ENCODE measurements at regions not wholly inside any gene's neighbourhood (a gene's known extent, or its start where the extent isn't known, plus 50 kb on each side); places are given as distances from the start of the nearest gene placed in this dataset.
A peak's percentile ranks its signal among the peaks of the same experiment; 100 is the strongest.

- DNase-seq (ENCODE audit: low read depth), result no peak
These were observed 94.1 kb upstream of the ATP1B1 start for GRCh38 chr1:169012416-169012815.

GRCh38 chr1:169013821-169014220, 92.7 kb upstream of the ATP1B1 start:
- DNase-seq (ENCODE audit: low read depth), result no peak

DNA sequence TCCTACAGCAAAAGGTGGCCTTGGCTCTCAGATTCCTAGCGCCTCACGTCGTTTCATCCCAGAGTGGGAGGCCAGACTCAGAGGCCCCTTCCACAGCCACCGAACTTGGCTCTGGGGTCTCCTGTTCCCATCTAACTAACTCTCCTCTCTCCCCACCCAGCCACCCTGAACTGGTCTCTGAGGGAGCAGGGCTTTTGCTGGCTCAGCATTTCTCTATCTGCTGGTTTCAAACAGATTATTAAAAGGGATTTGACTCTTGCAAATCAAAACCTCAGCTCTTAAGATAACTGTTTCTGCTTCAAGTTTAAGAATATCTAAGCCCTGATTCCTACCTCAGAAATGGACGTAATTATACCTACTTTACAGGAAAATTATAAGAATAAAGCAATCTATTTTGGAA, 91.0 kb upstream of the ATP1B1 start:
- DNase-seq (ENCODE audit: low read depth), result no peak

DNA sequence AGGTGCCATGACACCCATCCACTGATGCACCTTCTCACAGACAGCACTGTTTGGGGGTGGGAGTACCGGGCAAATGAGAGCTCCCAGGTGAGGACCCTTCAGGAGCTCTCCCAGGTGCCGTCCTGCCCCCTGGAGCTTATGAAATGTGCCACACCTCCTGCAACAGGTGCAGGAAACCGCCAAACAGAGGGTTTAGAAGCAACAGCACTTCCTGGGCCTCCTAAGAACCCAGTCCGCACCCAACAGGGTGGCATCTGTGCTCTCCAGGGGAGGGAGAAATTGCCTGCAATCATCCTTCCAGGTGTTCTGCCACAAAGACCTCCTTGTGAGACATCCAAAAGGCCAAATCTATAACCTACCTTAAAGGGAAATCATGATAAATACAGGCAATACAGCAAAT, 87.7 kb upstream of the ATP1B1 start:
- no peak for DNase-seq (ENCODE audit: low read depth)

- DNase-seq (ENCODE audit: low read depth), result no peak
These were observed 87.0 kb upstream of the ATP1B1 start for GRCh38 chr1:169019419-169020058.

GRCh38 chr1:169020684-169021083, 85.8 kb upstream of the ATP1B1 start:
- DNase-seq (ENCODE audit: low read depth), result no peak

- DNase-seq (ENCODE audit: low read depth), result no peak
These were observed 83.8 kb upstream of the ATP1B1 start for GRCh38 chr1:169022648-169023047.

DNA sequence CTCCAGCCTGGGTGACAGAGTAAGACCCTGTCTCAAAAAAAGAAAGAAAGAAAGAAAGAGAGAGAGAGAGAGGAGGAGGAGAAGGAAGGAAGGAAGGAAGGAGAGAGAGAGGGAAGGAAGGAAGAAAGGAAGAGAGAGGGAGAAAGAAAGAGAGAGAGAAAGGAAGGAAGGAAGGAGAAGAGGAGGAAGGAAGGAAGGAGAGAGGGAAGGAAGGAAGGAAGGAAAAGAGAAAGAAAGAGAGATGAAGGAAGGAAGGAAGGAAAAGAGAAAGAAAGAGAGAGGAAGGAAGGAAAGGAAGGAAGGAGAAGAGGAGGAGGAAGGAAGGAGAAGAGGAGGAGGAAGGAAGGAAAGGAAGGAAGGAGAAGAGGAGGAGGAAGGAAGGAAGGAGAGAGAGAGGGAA, 82.2 kb upstream of the ATP1B1 start:
- no peak for DNase-seq (ENCODE audit: low read depth)

GRCh38 chr1:169024800-169025271, 81.7 kb upstream of the ATP1B1 start:
- no peak for DNase-seq (ENCODE audit: low read depth)

DNA sequence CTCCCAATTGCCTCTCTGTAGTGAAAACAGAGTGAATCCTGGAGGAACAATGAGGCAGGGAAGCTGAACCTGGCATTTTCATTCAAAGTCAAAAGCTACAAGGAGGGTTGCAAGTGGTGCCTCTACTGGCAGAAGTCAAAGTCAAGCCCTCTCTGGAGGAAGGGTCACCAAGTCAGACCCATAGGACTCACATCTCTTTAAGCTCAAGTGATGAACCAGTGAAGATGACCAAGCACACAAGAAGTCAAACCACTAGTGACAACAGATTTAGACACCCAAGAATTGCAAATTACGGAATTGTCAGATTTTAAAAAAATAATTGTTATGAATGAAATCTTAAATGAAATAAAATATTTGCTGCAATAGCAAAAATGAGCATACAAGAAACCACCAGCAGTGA, 81.1 kb upstream of the ATP1B1 start:
- DNase-seq (ENCODE audit: low read depth), result no peak

- DNase-seq (ENCODE audit: low read depth), result no peak
These were observed 78.7 kb upstream of the ATP1B1 start for GRCh38 chr1:169027607-169028320.

DNA sequence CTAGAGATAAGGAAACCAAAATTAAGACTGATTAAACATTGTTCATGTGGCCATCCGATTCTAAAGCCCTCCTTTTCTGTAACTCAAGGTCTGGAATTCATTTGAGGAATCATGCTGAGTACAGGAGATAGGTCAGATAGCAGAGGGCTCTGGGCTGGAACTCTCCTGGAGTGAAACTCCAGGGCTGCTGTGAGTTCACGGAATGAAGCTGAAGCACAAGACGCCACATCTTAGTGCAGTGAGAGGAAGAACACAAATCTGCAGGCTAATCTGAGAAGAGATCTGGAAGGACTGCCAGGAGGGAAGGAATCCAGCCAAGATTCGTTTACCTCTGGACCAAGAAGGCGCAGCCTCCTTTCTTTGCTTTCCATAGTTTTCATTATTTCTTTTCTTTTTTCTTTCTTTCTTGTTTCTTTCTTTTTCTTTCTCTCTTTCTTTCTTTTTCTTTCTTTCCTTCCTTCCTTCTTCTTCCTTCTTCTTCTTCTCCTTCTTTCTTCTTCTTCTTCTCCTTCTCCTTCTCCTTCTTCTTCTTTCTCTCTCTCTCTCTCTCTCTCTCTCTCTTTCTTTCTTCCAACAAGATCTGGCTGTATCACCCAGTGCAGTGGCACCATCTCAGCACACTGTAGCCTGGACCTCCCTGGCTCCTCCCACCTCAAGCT, 74.8 kb upstream of the ATP1B1 start:
- DNase-seq (ENCODE audit: low read depth), result peak; percentile 67

DNA sequence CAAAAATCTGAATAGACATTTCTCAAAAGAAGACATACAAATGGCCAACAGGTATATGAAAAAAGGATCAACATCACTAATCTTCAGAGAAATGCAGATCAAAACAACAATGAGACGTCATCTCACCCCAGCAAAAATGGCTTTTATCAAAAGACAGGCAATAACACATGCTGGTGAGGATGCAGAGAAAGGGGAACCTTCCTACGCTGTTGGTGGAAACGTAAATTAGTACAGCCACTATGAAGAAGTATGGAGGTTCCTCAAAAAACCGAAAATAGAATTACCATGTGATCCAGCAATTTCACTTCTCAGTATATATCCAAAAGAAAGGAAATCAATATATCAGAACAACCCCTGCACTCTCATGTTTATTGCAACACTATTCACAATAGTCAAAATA, 65.1 kb upstream of the ATP1B1 start:
- no peak for DNase-seq (ENCODE audit: low read depth)

- no peak for DNase-seq (ENCODE audit: low read depth)
These were observed 64.1 kb upstream of the ATP1B1 start for GRCh38 chr1:169042377-169042776.

DNA sequence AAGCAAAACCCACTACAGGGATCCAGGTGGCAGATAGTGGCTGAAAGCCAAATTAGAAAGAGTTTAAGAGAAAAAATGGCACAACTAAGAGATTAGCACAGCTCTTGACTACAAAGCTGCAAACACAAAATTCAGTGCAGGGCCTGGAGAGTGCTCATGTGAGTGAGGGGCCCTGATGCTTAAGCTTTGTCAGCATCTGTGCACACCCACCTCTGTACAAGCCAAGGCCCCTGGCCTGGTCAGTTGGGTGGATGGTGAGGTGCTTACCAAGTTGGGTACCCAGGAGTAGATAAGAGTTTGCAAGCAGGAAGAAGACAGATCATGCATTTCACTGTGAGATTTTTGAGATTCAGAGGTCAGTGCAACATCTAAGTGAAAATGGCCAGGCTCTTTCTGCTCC, 62.7 kb upstream of the ATP1B1 start:
- DNase-seq (ENCODE audit: low read depth), result no peak

- DNase-seq (ENCODE audit: low read depth), result no peak
These were observed 62.2 kb upstream of the ATP1B1 start for GRCh38 chr1:169044296-169044695.

DNA sequence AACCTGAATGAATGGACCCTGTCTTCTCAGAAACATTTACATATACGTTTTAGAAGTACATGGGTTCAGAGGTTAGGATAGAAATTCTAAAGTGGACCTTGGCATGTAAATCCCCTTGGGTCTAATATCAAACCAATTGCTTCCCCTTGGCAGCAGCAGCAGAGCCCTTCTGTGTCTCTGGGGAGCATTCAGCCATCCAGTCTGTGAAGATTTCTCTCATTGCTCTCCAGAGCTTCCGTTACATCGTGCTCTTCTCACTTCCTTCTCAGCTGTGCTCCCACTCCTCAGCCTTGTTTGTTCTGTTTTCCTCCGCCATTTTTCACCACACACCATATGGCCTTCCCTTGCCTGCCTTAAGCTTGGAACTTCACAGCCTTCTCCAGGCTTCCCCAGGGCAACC, 61.5 kb upstream of the ATP1B1 start:
- DNase-seq (ENCODE audit: low read depth), result no peak

DNA sequence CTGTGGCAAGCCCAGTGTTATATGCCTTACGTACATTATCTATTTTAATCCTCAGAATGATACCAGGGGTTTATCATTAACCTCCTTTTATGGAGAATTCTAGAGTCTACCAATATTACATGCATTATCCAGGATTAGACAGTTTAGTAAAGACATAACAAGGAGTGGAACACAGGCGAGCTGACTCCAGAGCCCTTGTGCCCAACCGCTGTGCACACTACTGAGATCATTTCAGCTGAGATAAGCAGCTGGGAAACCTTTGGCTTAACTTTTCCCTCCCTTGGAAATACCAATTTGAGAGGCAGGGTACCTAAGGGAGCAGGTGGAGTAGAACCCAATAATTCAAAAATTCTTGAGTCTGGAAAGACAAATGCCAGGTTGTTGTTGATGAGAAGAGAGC, 59.8 kb upstream of the ATP1B1 start:
- DNase-seq (ENCODE audit: low read depth), result no peak

DNA sequence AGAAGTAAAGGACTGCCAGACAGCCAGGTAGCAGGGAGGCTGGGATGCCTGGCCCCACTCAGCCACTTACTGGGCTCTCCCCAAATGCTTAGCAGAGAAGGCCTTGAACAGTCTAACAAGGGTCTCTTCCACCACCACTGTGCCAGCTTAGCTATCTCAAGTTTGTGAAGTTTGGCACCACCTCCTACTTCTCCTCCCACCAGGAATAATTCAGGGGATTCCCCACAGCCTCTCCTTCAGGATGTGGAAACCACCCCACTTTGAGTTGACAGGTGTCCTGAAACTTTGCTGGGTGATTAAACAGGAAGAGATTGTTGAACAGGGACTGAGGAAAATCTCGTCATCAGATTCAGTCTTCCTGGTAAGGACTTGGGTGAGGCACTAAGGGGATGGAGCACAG, 59.4 kb upstream of the ATP1B1 start:
- DNase-seq (ENCODE audit: low read depth), result no peak

- DNase-seq (ENCODE audit: low read depth), result no peak
These were observed 58.4 kb upstream of the ATP1B1 start for GRCh38 chr1:169048043-169048442.

- DNase-seq (ENCODE audit: low read depth), result no peak
These were observed 57.1 kb upstream of the ATP1B1 start for GRCh38 chr1:169049258-169049938.

- DNase-seq (ENCODE audit: low read depth), result no peak
These were observed 55.3 kb upstream of the ATP1B1 start for GRCh38 chr1:169051171-169051570.

Data from forelimb muscle (tissue), 1 donor.